Thymus (tissue), 11 donors: ENCODE measurements at regions not wholly inside any gene's neighbourhood (a gene's known extent, or its start where the extent isn't known, plus 50 kb on each side); places are given as distances from the start of the nearest gene placed in this dataset.
A peak's percentile ranks its signal among the peaks of the same experiment; 100 is the strongest.

Experiments
- DNase-seq, 9 donors: peaks; one replicate each; pipeline ENCODE4 v3.0.0-alpha.2; 2013; ENCODE audit warnings: low spot score in 9 of 9, low read depth in 6 of 9, missing footprints in 1 of 9
- H3K27ac ChIP-seq, 2 donors: one replicate each; pipeline ENCODE4 v1.5.1; 2013; ENCODE audit warnings: control low read depth in 1 of 2, low read depth in 1 of 2, low read length in 1 of 2, mild to moderate bottlenecking in 1 of 2, moderate library complexity in 1 of 2
- H3K27me3 ChIP-seq, 2 donors: one replicate each; pipeline ENCODE4 v1.5.1; 2013; ENCODE audit warnings: low read length in 1 of 2; ENCODE audit not compliant: control insufficient read depth in 2 of 2, insufficient read depth in 1 of 2
- H3K36me3 ChIP-seq, 2 donors: one replicate each; pipeline ENCODE4 v1.5.1; 2013; ENCODE audit warnings: low read length in 1 of 2, mild to moderate bottlenecking in 1 of 2, moderate library complexity in 1 of 2; ENCODE audit not compliant: control insufficient read depth in 2 of 2, insufficient read depth in 2 of 2
- H3K4me1 ChIP-seq, 2 donors: one replicate each; pipeline ENCODE4 v1.5.1; 2013; ENCODE audit warnings: low read length in 2 of 2; ENCODE audit not compliant: control insufficient read depth in 2 of 2, insufficient read depth in 2 of 2
- H3K4me3 ChIP-seq, 2 donors: one replicate each; pipeline ENCODE4 v1.5.1; 2013; ENCODE audit warnings: low read length in 2 of 2, control low read depth in 1 of 2, mild to moderate bottlenecking in 1 of 2
- H3K9me3 ChIP-seq, 2 donors: one replicate each; pipeline ENCODE4 v1.5.1; 2013; ENCODE audit warnings: low read length in 1 of 2, mild to moderate bottlenecking in 1 of 2; ENCODE audit not compliant: control insufficient read depth in 2 of 2, insufficient read depth in 1 of 2
- WGBS: extraction: QIAGEN DNeasy Blood & Tissue Kit; methylation state at CpG from one replicate; pipeline ENCODE4 v1.1.7; 2013; 5-methylcytosine and 5-hydroxymethylcytosine counted together
- donor health status: healthy.

GRCh38 chr3:186421946-186422345 lies 59.9 kb upstream of the DGKG start:
- Histone ChIP-seq H3K36me3 (no peaks in the 10 kb centered on the region), H3K27me3 (no peaks in the 10 kb centered on the region), H3K9me3 (no peaks in the 10 kb centered on the region), H3K27ac (no peak overlapping the region), H3K4me3 (no peak overlapping the region), H3K4me1 (peaks cover 10 to 12% of the 10 kb centered on the region in 2 donors)
- no peak for DNase-seq

GRCh38 chr3:186418671-186419145 lies 56.7 kb upstream of the DGKG start:
- 93% methylated on average over 6 of the region's 6 CpGs for WGBS

GRCh38 chr3:186417791-186418190 lies 55.8 kb upstream of the DGKG start:
- peaks cover 0 to 11% of the 10 kb centered on the region in 2 donors for H3K27me3 ChIP-seq

More at GRCh38 chr3:186418671-186419145, 56.7 kb upstream of the DGKG start:
- Histone ChIP-seq H3K27me3 (peaks cover 0 to 8% of the 10 kb centered on the region in 2 donors), H3K4me1 (peaks cover 0 to 7% of the 10 kb centered on the region in 2 donors), H3K4me3 (no peak overlapping the region), H3K9me3 (no peaks in the 10 kb centered on the region), H3K27ac (no peak overlapping the region), H3K36me3 (no peaks in the 10 kb centered on the region)
- no peak for DNase-seq

DNA sequence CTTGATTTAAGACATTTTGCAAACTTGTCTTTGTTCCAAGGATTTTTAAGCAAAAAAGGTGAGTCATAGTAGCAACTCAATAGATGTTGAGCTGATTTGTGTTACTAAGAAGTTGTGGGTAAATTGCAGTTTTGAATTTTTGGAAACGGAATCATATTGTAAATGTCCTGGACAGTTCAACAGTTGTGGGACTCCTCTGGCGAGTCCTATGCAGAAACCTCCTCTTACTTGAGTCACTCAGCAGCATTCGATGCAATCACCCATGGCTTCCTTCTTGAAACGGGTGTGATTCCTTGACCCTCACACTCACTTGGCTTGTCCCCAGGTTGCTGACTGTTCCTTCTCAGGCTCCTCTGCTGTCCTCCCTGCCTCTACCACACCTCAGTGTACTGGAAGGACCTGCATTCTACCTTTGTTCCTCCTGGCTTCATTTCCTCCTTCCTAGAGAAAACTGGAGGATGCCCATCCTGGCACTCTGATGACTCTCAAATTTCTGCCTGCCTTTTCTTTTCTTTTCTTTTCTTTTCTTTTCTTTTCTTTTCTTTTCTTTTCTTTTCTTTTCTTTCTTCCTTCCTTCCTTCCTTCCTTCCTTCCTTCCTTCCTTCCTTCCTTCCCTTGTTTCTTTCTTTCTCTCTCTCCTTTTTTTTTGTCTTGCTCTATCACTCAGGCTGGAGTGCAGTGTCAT lies 52.8 kb upstream of the DGKG start:
- 91% methylated on average over 4 of the region's 4 CpGs for WGBS
- no peak overlapping the region for H3K4me3 ChIP-seq
- no peaks in the 10 kb centered on the region for H3K9me3 ChIP-seq
- H3K4me1 ChIP-seq, result peaks cover 0 to 10% of the 10 kb centered on the region in 2 donors
- DNase-seq, result no peak
- H3K27me3 ChIP-seq, result peaks cover 0 to 11% of the 10 kb centered on the region in 2 donors
- no peak overlapping the region for H3K27ac ChIP-seq
- no peaks in the 10 kb centered on the region for H3K36me3 ChIP-seq

More at GRCh38 chr3:186417791-186418190, 55.8 kb upstream of the DGKG start:
- WGBS, result 92% methylated on average over 2 of the region's 2 CpGs
- no peak overlapping the region for H3K27ac ChIP-seq
- H3K36me3 ChIP-seq, result no peaks in the 10 kb centered on the region
- no peak overlapping the region for H3K4me3 ChIP-seq
- no peak for DNase-seq
- H3K9me3 ChIP-seq, result no peaks in the 10 kb centered on the region
- H3K4me1 ChIP-seq, result peaks cover 0 to 10% of the 10 kb centered on the region in 2 donors

DNA sequence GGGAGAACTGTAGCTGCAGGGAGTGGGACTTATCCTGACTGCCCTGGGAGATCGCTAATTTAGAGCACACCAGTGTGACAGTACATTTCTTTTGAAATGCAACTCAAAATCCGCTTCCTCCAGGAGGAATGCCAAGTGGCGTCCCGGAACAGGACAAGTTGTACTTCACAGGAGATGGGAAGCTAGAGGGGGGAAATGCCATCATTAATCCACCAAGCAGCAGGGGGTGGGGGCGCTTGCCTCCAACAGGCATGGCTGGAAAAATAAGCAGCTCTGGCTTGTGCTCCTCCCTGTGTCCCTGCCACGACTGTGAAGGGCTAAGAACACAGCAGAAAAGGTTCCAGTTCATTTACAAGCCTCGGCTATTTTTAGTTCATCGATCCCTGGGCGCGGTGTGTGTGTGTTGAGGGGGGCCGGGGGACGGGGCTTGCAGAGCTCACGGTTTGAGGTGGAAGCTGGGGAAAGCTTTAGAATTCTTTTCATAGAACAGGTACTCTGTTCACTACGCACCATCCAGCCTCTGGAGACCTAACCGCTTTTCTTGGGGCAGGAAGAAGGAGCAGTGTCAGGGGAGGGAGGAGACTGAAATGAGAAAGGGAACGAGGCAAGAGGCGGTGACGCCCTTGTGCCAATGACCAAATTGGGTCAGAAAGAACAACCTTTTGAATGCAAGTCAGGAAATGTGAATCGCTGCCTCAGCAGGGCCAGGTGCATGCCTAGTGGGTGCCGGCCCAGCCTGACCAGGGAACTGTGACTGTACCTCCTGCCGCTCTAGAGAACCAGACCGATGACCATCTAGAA lies 51.8 kb upstream of the DGKG start:
- DNase-seq, result peak in 5 of 9 donors; percentile 4 to 40 (median 18)
- Histone ChIP-seq H3K9me3 (no peaks in the 10 kb centered on the region), H3K27ac (peak overlapping the region in 1 of 2 donors; percentile 13), H3K4me1 (peaks cover 0 to 10% of the 10 kb centered on the region in 2 donors), H3K27me3 (peaks cover 0 to 11% of the 10 kb centered on the region in 2 donors), H3K36me3 (no peaks in the 10 kb centered on the region), H3K4me3 (peak overlapping the region; percentile 24 to 45)
- 18% methylated on average over 22 of the region's 22 CpGs for WGBS

- Histone ChIP-seq H3K9me3 (no peaks in the 10 kb centered on the region), H3K4me1 (peaks cover 0 to 10% of the 10 kb centered on the region in 2 donors), H3K27ac (no peak overlapping the region), H3K27me3 (peaks cover 0 to 11% of the 10 kb centered on the region in 2 donors), H3K36me3 (no peaks in the 10 kb centered on the region), H3K4me3 (no peak overlapping the region)
- DNase-seq, result no peak
- 96% methylated on average over 3 of the region's 3 CpGs for WGBS
These were observed 50.0 kb upstream of the DGKG start for GRCh38 chr3:186411994-186412393.
